Dedifferentiated amniotic fluid mesenchymal stem cell (primary cell): ENCODE measurements at regions not wholly inside any gene's neighbourhood (a gene's known extent, or its start where the extent isn't known, plus 50 kb on each side); places are given as distances from the start of the nearest gene placed in this dataset.
"Not testable (repeated sequence)": the region's sequence is repeated elsewhere in the genome, so short reads cannot be mapped to it uniquely, and the experiment has no call there.

Experiments
- DNase-seq: peaks from one replicate; pipeline ENCODE4 v3.0.0-alpha.2; 2016; ENCODE audit errors: extremely low spot score

DNA sequence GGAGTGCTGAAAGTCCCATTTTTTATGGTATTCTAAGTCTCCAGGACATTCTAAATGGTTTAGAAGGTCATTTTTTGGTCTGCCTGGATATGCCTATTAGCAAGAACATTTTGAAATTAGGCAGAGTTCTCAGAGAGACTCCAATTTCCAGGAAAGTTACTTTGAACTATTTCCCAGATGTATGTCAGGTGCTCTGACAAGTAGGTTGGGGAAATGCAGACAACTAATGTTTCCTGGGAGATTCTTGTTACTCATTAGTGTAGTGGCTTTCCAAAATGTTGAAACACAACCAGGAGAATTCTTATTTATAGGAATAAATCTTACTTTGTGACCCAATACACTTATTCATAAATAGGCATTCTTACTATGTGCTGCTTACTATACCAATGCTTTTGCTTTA is 268.4 kb downstream of the ZNF37A start:
- not testable (repeated sequence) for DNase-seq

- DNase-seq = not testable (repeated sequence)
Observed at GRCh38 chr10:38364073-38364472, 269.9 kb downstream of the ZNF37A start.

- peak; percentile 50 for DNase-seq
Observed at GRCh38 chr10:38365917-38366316, 271.8 kb downstream of the ZNF37A start.

GRCh38 chr10:38383800-38384199 is 289.7 kb downstream of the ZNF37A start:
- DNase-seq = not testable (repeated sequence)

DNA sequence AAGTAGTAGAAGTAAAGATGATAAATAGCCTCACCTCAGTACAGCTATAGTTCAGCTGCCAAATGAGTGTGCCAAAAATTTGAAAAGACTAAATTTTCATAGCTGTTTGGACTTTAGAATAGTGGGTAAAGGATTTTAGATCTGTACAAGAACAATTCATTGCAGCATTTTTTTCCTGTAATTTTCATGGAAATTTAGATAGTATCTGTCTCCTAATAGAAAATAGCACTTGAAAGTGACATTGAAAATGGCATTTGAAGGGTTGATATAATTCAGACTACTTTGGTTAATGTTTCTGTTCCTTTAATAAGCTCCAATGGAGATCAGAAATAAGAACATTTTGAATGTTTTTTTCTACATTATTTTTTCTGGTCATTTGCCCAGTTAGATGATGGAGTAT is 292.7 kb downstream of the ZNF37A start:
- not testable (repeated sequence) for DNase-seq

DNA sequence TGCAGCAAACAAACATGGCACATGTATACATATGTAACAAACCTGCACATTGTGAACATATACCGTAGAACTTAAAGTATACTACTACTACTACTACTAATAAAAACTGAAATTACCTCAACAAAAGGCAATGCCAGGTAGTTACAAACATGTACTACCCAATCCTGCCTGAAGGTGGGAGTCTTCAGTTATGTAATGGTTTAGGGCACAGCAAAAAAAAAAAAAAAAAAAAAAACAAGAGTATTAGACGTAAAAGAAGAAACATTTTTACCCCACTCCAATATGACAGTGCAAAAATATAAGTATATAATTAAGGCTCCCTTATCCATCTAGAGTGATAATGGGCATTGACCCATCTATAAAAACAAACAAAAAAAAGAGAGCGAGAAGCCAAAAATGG is 296.6 kb downstream of the ZNF37A start:
- not testable (repeated sequence) for DNase-seq

DNA sequence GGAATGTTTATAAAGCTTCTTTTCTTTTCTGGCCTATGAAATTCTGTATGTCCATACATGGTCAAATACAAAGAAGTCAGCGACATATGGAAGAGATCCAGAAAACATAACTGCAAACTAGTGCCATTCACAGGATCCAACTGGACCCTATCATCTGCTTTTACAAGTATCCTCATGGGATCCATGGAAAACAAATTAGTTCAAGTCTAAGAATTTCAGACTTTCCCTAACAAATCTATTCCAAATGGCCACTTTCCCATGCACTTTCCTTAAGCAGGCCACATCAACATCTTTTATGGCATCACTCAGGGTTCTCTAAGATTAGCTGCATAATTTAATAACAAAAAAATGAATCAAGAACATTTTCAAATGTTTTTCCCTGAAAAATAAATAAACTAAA is 301.3 kb downstream of the ZNF37A start:
- DNase-seq = not testable (repeated sequence)

- DNase-seq = not testable (repeated sequence)
Observed at GRCh38 chr10:38396178-38396954, 302.2 kb downstream of the ZNF37A start.

- not testable (repeated sequence) for DNase-seq
Observed at GRCh38 chr10:38401565-38401964, 307.4 kb downstream of the ZNF37A start.

- peak; percentile 88 for DNase-seq
Observed at GRCh38 chr10:38402442-38403346, 308.6 kb downstream of the ZNF37A start.

DNA sequence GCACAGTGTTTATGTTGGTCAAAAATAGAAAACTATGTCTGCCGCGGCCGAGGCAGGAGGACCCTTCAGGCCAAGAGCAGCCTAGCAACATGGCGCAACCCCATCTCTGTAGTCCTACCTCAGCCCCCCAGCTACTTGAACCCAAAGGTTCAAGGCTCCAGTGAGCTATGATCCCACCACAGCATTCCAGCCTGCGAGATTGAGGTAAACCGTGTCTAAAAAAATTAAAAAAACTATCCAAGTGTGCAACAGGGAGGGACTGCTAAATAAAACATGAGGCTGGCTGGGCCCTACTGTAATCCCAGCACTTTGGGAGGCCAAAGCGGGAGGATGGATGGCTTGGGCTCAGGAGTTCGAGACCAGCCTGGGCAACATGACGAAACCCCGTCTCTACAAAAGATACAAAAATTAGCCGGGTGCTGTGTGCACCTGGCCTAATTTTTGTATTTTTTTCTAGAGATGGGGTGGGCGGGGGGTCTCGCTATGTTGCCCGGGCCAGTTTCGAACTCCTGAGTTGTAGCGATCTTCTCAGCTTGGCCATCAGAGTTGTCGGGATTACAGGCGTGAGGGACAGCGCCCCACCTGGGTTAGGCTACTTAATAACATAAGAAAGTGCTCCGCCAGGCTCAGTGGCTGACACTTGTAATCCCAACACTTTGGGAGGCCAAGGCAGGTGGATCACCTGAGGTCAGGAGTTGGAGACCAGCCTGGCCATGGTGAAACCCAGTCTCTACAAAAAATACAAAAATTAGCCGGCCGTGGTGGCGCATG is 309.4 kb downstream of the ZNF37A start:
- DNase-seq = not testable (repeated sequence)

- not testable (repeated sequence) for DNase-seq
Observed at GRCh38 chr10:38423634-38424033, 329.5 kb downstream of the ZNF37A start.

- not testable (repeated sequence) for DNase-seq
Observed at GRCh38 chr10:38430242-38430641, 336.1 kb downstream of the ZNF37A start.

DNA sequence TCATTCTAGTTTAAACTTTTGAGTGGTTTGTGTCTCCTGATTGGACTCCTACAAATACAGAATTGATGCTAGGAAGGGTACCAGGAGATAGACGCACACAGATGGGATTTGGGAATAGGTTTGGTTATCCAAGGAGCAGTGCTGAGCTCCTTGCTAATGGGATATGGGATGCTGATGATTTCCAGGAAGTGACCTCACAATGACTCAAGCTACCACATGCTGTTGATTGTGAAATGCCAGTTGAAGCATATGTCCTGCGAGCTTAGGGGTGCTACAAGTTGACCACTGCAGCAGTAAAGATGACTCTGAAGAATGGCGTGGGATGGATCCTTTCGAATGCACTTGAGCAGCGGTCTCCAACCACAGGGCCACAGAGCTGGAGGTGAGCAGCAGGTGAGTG is 343.2 kb downstream of the ZNF37A start:
- not testable (repeated sequence) for DNase-seq

DNA sequence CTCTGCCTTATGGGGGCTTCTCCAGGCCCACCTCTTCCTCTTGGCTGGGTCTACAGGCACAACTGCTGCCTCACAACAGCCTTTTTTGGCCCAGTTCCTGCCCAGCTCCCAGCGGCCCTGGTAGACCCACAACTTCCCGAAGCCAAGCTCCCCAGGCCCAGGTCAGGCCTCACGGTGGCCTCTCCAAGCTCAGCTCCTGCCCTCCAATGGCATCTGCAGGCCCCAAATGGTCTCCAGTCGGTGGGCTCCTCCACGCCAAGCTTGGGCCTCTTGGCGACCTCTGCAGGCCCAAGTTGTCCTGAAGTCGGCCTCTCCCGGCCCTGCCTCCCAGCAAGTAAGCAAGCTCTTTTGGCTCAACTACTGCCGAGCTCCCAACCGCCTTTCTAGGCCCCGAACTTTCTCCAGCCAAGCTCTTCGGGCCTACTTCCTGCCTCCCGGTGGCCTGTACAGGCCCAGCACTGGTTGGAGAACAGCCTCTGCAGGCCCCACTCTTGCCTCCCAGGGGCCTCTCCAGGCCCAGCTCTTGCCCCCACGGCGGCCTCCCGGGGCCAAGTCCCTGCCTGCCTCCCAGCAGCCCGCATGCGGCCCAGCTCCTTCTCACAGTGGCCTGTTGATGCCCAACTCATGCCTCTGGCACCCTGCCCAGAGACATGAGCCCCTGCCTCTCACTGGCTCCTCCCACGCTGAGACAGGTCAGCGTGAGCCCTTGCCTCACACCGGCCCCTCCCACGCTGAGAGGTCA is 354.6 kb downstream of the ZNF37A start:
- not testable (repeated sequence) for DNase-seq

DNA sequence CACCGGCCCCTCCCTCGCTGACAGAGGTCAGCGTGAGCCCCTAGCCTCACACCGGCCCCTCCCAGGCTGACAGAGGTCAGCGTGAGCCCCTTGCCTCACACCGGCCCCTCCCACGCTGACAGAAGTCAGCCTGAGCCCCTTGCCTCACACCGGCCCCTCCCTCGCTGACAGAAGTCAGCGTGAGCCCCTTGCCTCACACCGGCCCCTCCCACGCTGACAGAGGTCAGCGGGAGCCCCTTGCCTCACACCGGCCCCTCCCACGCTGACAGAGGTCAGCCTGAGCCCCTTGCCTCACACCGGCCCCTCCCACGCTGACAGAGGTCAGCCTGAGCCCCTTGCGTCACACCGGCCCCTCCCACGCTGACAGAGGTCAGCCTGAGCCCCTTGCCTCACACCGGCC is 355.5 kb downstream of the ZNF37A start:
- not testable (repeated sequence) for DNase-seq

DNA sequence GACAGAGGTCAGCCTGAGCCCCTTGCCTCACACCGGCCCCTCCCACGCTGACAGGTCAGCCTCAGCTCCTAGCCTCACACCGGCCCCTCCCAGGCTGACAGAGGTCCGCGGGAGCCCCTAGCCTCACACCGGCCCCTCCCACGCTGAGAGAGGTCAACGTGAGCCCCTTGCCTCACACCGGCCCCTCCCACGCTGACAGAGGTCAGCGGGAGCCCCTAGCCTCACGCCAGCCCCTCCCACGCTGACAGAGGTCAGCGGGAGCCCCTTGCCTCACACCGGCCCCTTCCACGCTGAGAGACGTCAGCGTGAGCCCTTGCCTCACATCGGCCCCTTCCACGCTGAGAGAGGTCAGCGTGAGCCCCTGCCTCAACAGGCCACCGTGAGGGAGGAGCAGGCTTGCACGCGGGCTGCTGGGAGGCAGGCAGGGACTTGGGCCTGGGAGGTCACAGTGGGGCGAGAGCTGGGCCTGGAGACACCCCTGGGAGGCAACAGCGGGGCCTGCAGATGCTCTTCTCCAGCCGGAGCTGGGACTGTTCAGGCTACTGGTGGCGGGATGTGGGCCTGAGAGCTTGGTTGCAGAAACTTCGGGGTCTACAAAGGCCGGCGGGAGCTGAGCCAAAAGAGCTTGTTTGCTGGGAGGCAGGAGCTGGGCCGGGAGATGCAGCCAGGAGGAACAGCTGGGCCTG is 356.4 kb downstream of the ZNF37A start:
- not testable (repeated sequence) for DNase-seq

- DNase-seq = not testable (repeated sequence)
Observed at GRCh38 chr10:38451306-38451967, 357.3 kb downstream of the ZNF37A start.
